OCI-LY3 (cell line): ENCODE measurements at regions not wholly inside any gene's neighbourhood (a gene's known extent, or its start where the extent isn't known, plus 50 kb on each side); places are given as distances from the start of the nearest gene placed in this dataset.

Source experiments
- EZH2phosphoT487 ChIP-seq: fragments of 200-600 bp; shearing (Covaris generic); IDR thresholded peaks from 2 replicates; pipeline ENCODE4 v1.6.1; 2018; ENCODE audit warnings: antibody characterized with exemption, mixed run types, low read depth
- TF ChIP-seq, protein P1 (sequence below): fragments of 200-600, 300-600 bp; sonication (generic); IDR thresholded peaks from 2 replicates; pipeline ENCODE4 v1.5.1; 2014; ENCODE audit warnings: antibody characterized with exemption, low read length, low read depth

DNA sequence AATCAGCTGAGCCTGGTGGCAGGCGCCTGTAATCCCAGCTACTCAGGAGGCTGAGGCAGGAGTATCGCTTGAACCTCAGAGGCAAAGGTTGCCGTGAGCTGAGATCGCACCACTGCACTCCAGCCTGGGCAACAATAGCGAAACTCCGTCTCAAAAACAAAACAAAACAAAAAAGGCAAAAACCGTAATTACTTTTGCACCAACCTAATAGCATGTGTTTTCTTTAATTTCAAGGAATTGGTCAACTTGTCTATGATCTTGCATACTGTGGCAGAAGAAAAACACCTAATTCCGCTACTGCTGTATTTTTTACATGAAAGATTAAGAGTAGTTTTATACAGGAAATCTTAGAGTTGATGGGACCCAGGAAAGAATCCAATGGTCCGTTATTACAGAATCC is 241.2 kb downstream of the COL4A1 start:
- TF ChIP-seq, protein P1, sequence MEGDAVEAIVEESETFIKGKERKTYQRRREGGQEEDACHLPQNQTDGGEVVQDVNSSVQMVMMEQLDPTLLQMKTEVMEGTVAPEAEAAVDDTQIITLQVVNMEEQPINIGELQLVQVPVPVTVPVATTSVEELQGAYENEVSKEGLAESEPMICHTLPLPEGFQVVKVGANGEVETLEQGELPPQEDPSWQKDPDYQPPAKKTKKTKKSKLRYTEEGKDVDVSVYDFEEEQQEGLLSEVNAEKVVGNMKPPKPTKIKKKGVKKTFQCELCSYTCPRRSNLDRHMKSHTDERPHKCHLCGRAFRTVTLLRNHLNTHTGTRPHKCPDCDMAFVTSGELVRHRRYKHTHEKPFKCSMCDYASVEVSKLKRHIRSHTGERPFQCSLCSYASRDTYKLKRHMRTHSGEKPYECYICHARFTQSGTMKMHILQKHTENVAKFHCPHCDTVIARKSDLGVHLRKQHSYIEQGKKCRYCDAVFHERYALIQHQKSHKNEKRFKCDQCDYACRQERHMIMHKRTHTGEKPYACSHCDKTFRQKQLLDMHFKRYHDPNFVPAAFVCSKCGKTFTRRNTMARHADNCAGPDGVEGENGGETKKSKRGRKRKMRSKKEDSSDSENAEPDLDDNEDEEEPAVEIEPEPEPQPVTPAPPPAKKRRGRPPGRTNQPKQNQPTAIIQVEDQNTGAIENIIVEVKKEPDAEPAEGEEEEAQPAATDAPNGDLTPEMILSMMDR: no peak
- TF ChIP-seq EZH2phosphoT487: no peak
